ENCODE measurements at regions not wholly inside any gene's neighbourhood (a gene's known extent, or its start where the extent isn't known, plus 50 kb on each side); places are given as distances from the start of the nearest gene placed in this dataset.

- ATAC-seq, result no peak
- H3K27me3 Mint-ChIP-seq, result peaks cover 14% of the 10 kb centered on the region
- no peak overlapping the region for H3K27ac Mint-ChIP-seq
- DNase-seq, result no peak
- no peaks in the 10 kb centered on the region for H3K36me3 Mint-ChIP-seq (ENCODE audit: low read depth)
- peaks cover 2% of the 10 kb centered on the region for H3K4me1 Mint-ChIP-seq
- H3K4me3 Mint-ChIP-seq, result no peak overlapping the region
- no peaks in the 10 kb centered on the region for H3K9me3 Mint-ChIP-seq
These were observed 51.3 kb upstream of the TSC22D1 start for GRCh38 chr13:44627441-44627840.

GRCh38 chr13:44626176-44626575 lies 50.0 kb upstream of the TSC22D1 start:
- DNase-seq, result no peak
- Mint-ChIP-seq H3K27me3 (peaks cover 14% of the 10 kb centered on the region), H3K9me3 (no peaks in the 10 kb centered on the region), H3K27ac (no peak overlapping the region), H3K36me3 (ENCODE audit: low read depth) (no peaks in the 10 kb centered on the region), H3K4me3 (no peak overlapping the region), H3K4me1 (peaks cover 2% of the 10 kb centered on the region)
- no peak for ATAC-seq
